DOHH2 (cell line): ENCODE measurements at regions not wholly inside any gene's neighbourhood (a gene's known extent, or its start where the extent isn't known, plus 50 kb on each side); places are given as distances from the start of the nearest gene placed in this dataset.

Experiments
- H3F3A ChIP-seq: fragments of 200-600 bp; sonication (generic), shearing (Covaris generic); 2 replicates; pipeline ENCODE4 v1.6.0; 2016; ENCODE audit warnings: antibody characterized with exemption, mild to moderate bottlenecking; ENCODE audit not compliant: control insufficient read depth, insufficient read depth
- H3K27ac ChIP-seq: fragments of 200-600 bp; sonication (generic); 2 replicates; pipeline ENCODE4 v1.5.1; 2014; ENCODE audit warnings: low read depth, mild to moderate bottlenecking, low read length, moderate library complexity
- H3K27me3 ChIP-seq: fragments of 200-600 bp; sonication (generic); 2 replicates; pipeline ENCODE4 v1.6.1; 2014; ENCODE audit warnings: mild to moderate bottlenecking, low read length, mixed read lengths; ENCODE audit not compliant: control insufficient read depth
- H3K36me3 ChIP-seq: fragments of 200-600 bp; sonication (generic); 2 replicates; pipeline ENCODE4 v1.6.1; 2014; ENCODE audit warnings: mild to moderate bottlenecking, low read length, moderate library complexity, mixed read lengths; ENCODE audit not compliant: control insufficient read depth
- H3K4me1 ChIP-seq: fragments of 200-600 bp; sonication (generic); 2 replicates; pipeline ENCODE4 v1.6.1; 2014; ENCODE audit warnings: mild to moderate bottlenecking, low read length, mixed read lengths; ENCODE audit not compliant: control insufficient read depth
- H3K4me2 ChIP-seq: fragments of 200-600 bp; sonication (generic); 2 replicates; pipeline ENCODE4 v1.6.0; 2014; ENCODE audit warnings: mild to moderate bottlenecking, low read length, moderate library complexity
- H3K4me3 ChIP-seq: fragments of 200-600 bp; sonication (generic); 2 replicates; pipeline ENCODE4 v1.5.1; 2014; ENCODE audit warnings: mild to moderate bottlenecking, low read length, mixed read lengths
- H3K79me2 ChIP-seq: fragments of 200-600 bp; sonication (generic); 2 replicates; pipeline ENCODE4 v1.6.1; 2014; ENCODE audit warnings: mild to moderate bottlenecking, low read length, mixed read lengths; ENCODE audit not compliant: control insufficient read depth
- H3K9me2 ChIP-seq: fragments of 200-600 bp; sonication (generic); replicated peaks from 2 replicates; pipeline ENCODE4 v1.6.1; 2014; ENCODE audit warnings: mild to moderate bottlenecking, low read length, mixed read lengths; ENCODE audit not compliant: control insufficient read depth
- H3K9me3 ChIP-seq: fragments of 200-600 bp; sonication (generic); 2 replicates; pipeline ENCODE4 v1.6.1; 2014; ENCODE audit warnings: antibody characterized with exemption, low read length, mixed read lengths; ENCODE audit not compliant: control insufficient read depth, insufficient read depth
- H4K20me1 ChIP-seq: fragments of 200-600 bp; sonication (generic); 2 replicates; pipeline ENCODE4 v1.6.0; 2014; ENCODE audit warnings: low read depth, mild to moderate bottlenecking, antibody characterized with exemption, low read length, moderate library complexity; ENCODE audit not compliant: control insufficient read depth, insufficient read depth
- EZH2phosphoT487 ChIP-seq: fragments of 200-600 bp; sonication (generic); IDR thresholded peaks from 2 replicates; pipeline ENCODE4 v1.6.1; 2017; ENCODE audit warnings: borderline replicate concordance, mild to moderate bottlenecking, antibody characterized with exemption, low read length, moderate library complexity, mixed read lengths
- TF ChIP-seq, protein P1 (sequence below): fragments of 200-600 bp; sonication (generic); IDR thresholded peaks from one replicate; pipeline ENCODE4 v1.5.1; 2014; ENCODE audit warnings: antibody characterized with exemption, mild to moderate bottlenecking, low read depth, low read length; ENCODE audit not compliant: poor library complexity, severe bottlenecking

- no peaks in the 10 kb centered on the region; the same call in 1 of the 2 replicates for H3K9me3 ChIP-seq
- no peak overlapping the region for H3K4me3 ChIP-seq
- H3F3A ChIP-seq: no peaks in the 10 kb centered on the region
- H3K36me3 ChIP-seq: no peaks in the 10 kb centered on the region
- H3K79me2 ChIP-seq: no peaks in the 10 kb centered on the region
- H3K27me3 ChIP-seq: no peaks in the 10 kb centered on the region
- no peaks in the 10 kb centered on the region for H4K20me1 ChIP-seq
- no peaks in the 10 kb centered on the region for H3K9me2 ChIP-seq
- no peak overlapping the region for H3K27ac ChIP-seq
- no peak overlapping the region for H3K4me2 ChIP-seq
- no peaks in the 10 kb centered on the region for H3K4me1 ChIP-seq
- TF ChIP-seq EZH2phosphoT487: no peak
- TF ChIP-seq, protein P1, sequence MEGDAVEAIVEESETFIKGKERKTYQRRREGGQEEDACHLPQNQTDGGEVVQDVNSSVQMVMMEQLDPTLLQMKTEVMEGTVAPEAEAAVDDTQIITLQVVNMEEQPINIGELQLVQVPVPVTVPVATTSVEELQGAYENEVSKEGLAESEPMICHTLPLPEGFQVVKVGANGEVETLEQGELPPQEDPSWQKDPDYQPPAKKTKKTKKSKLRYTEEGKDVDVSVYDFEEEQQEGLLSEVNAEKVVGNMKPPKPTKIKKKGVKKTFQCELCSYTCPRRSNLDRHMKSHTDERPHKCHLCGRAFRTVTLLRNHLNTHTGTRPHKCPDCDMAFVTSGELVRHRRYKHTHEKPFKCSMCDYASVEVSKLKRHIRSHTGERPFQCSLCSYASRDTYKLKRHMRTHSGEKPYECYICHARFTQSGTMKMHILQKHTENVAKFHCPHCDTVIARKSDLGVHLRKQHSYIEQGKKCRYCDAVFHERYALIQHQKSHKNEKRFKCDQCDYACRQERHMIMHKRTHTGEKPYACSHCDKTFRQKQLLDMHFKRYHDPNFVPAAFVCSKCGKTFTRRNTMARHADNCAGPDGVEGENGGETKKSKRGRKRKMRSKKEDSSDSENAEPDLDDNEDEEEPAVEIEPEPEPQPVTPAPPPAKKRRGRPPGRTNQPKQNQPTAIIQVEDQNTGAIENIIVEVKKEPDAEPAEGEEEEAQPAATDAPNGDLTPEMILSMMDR: no peak
These were observed 287.3 kb upstream of the ADAMTS9 start for GRCh38 chr3:64975147-64975546.

- Histone ChIP-seq H3K9me2 (no peaks in the 10 kb centered on the region), H3K4me1 (no peaks in the 10 kb centered on the region), H3K9me3 (no peaks in the 10 kb centered on the region; the same call in 1 of the 2 replicates), H3K36me3 (no peaks in the 10 kb centered on the region), H3K4me2 (no peak overlapping the region), H3K27me3 (no peaks in the 10 kb centered on the region), H3K79me2 (no peaks in the 10 kb centered on the region), H4K20me1 (no peaks in the 10 kb centered on the region), H3K27ac (no peak overlapping the region), H3K4me3 (no peak overlapping the region), H3F3A (no peaks in the 10 kb centered on the region)
- TF ChIP-seq EZH2phosphoT487: no peak
- TF ChIP-seq, protein P1: no peak
These were observed 286.6 kb upstream of the ADAMTS9 start for GRCh38 chr3:64974401-64974800.

DNA sequence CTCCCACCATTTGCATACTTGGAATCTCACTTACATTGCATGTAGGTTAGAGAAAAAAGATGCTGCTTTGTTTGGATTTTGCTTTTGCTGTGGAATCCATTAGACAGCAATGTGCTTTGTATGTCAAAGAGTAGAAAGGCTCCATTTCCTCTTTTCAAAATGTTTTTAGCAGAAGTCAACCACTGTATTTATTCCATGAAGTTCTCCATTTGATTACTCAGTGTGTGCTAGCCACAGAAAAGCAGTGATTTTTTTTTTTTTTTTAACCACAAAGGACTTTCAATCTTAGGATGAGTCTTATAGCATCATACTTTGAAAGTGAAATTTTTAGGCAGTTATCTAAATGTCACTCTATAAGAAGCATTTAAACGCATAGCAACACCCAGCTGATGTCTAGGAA lies 285.0 kb upstream of the ADAMTS9 start:
- no peaks in the 10 kb centered on the region for H3K9me2 ChIP-seq
- no peaks in the 10 kb centered on the region for H3K36me3 ChIP-seq
- no peaks in the 10 kb centered on the region for H4K20me1 ChIP-seq
- H3K4me3 ChIP-seq: no peak overlapping the region
- no peak overlapping the region for H3K27ac ChIP-seq
- H3K79me2 ChIP-seq: no peaks in the 10 kb centered on the region
- no peaks in the 10 kb centered on the region for H3K27me3 ChIP-seq
- H3K4me2 ChIP-seq: no peak overlapping the region
- H3K9me3 ChIP-seq: no peaks in the 10 kb centered on the region; the same call in 1 of the 2 replicates
- H3F3A ChIP-seq: no peaks in the 10 kb centered on the region
- no peaks in the 10 kb centered on the region for H3K4me1 ChIP-seq
- TF ChIP-seq, protein P1: no peak
- TF ChIP-seq EZH2phosphoT487: no peak
